ENCODE measurements at regions not wholly inside any gene's neighbourhood (a gene's known extent, or its start where the extent isn't known, plus 50 kb on each side); places are given as distances from the start of the nearest gene placed in this dataset.

DNA sequence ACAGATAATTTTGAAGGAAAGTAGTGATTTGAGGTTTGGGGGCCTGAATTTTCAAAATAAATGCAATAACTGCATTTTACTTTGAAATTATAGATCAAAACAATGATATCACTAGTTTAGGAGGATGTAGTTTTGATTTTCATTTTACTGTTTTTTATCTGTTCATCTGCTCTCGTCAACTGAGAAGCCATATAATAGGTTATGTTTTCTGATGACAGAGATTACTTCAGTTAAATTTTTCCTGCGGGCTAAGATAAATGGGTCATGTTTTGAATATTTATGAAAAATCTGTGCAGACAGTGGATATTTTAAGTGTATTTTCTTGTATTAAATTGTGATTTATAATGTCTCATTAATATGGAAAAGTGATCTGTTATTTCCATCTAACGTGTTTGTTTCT lies 573.4 kb downstream of the CPS1 start:
- no peaks in the 10 kb centered on the region for H3K9me3 Mint-ChIP-seq (ENCODE audit: unreplicated experiment)
- TF ChIP-seq, protein P1, sequence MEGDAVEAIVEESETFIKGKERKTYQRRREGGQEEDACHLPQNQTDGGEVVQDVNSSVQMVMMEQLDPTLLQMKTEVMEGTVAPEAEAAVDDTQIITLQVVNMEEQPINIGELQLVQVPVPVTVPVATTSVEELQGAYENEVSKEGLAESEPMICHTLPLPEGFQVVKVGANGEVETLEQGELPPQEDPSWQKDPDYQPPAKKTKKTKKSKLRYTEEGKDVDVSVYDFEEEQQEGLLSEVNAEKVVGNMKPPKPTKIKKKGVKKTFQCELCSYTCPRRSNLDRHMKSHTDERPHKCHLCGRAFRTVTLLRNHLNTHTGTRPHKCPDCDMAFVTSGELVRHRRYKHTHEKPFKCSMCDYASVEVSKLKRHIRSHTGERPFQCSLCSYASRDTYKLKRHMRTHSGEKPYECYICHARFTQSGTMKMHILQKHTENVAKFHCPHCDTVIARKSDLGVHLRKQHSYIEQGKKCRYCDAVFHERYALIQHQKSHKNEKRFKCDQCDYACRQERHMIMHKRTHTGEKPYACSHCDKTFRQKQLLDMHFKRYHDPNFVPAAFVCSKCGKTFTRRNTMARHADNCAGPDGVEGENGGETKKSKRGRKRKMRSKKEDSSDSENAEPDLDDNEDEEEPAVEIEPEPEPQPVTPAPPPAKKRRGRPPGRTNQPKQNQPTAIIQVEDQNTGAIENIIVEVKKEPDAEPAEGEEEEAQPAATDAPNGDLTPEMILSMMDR (IDR thresholded peaks at IDR 0.05; ENCODE audit: partially characterized antibody, unreplicated experiment), result no peak
- H3K27ac Mint-ChIP-seq (ENCODE audit: unreplicated experiment), result no peak overlapping the region
- no peak for DNase-seq
- H3K4me3 Mint-ChIP-seq (ENCODE audit: unreplicated experiment), result no peak overlapping the region
- H3K36me3 Mint-ChIP-seq (ENCODE audit: unreplicated experiment), result no peaks in the 10 kb centered on the region
- no peaks in the 10 kb centered on the region for H3K4me1 Mint-ChIP-seq (ENCODE audit: low read depth, unreplicated experiment)
- no peaks in the 10 kb centered on the region for H3K27me3 Mint-ChIP-seq (ENCODE audit: unreplicated experiment)

DNA sequence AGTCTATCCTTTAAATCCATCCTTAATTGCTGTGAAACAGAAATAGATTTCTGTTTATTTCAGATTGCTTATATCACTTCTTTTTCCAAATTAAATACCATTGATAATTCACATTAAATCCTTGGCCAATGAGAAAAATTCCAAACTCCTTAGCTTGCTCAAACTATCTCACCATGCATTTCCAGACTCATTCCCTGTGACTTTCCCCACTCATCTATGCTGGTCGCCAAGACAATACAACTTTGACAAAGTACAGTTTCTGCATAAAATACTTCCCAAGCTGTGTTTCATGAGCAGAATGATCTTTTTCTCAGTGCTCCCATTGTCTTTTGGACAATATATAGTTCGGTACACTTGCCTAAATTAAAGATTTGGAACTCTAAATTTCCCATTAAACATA lies 575.6 kb downstream of the CPS1 start:
- Mint-ChIP-seq H3K9me3 (ENCODE audit: unreplicated experiment) (peaks cover 4% of the 10 kb centered on the region), H3K27me3 (ENCODE audit: unreplicated experiment) (no peaks in the 10 kb centered on the region), H3K4me1 (ENCODE audit: low read depth, unreplicated experiment) (no peaks in the 10 kb centered on the region), H3K36me3 (ENCODE audit: unreplicated experiment) (no peaks in the 10 kb centered on the region), H3K27ac (ENCODE audit: unreplicated experiment) (no peak overlapping the region), H3K4me3 (ENCODE audit: unreplicated experiment) (no peak overlapping the region)
- no peak for DNase-seq
- TF ChIP-seq, protein P1 (IDR thresholded peaks at IDR 0.05; ENCODE audit: partially characterized antibody, unreplicated experiment), result no peak

DNA sequence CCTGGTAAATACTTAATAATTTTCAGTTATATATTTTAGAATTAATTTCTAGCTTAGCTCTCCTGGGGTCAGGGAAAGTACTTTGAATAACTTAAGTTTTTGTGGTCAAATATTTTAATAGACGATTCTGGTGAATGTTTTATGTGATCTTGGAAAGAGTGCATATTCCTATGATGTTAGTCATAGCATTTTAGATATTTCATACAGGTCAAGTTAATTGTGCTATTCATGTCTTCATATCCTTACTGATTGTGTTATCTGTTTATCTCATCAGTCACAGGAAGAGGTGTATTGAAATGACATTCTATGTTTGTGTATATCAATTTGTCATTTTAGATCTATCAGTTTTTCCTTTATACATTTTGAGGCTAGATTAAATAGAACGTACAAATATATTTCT lies 576.2 kb downstream of the CPS1 start:
- no peak for DNase-seq
- Mint-ChIP-seq H3K9me3 (ENCODE audit: unreplicated experiment) (peaks cover 4% of the 10 kb centered on the region), H3K36me3 (ENCODE audit: unreplicated experiment) (no peaks in the 10 kb centered on the region), H3K4me1 (ENCODE audit: low read depth, unreplicated experiment) (no peaks in the 10 kb centered on the region), H3K27me3 (ENCODE audit: unreplicated experiment) (no peaks in the 10 kb centered on the region), H3K27ac (ENCODE audit: unreplicated experiment) (no peak overlapping the region), H3K4me3 (ENCODE audit: unreplicated experiment) (no peak overlapping the region)
- TF ChIP-seq, protein P1 (IDR thresholded peaks at IDR 0.05; ENCODE audit: partially characterized antibody, unreplicated experiment), result no peak

DNA sequence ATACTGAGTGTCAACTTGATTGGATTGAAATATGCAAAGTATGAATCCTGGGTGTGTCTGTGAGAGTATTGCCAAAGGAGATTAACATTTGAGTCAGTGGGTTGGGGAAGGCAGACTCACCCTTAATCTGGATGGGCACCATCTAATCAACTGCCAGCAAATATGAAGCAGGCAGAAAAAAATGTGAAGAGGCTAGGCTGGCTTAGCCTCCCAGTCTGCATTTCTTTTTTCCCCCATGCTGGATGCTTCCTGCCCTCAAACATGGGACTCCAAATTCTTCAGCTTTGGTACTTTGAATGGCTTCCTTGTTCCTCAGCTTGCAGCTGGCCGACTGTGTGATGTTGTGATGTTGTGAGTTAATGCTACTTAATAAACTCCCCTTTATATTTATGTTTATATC lies 577.4 kb downstream of the CPS1 start:
- Mint-ChIP-seq H3K4me3 (ENCODE audit: unreplicated experiment) (no peak overlapping the region), H3K27ac (ENCODE audit: unreplicated experiment) (no peak overlapping the region), H3K36me3 (ENCODE audit: unreplicated experiment) (no peaks in the 10 kb centered on the region), H3K27me3 (ENCODE audit: unreplicated experiment) (no peaks in the 10 kb centered on the region), H3K4me1 (ENCODE audit: low read depth, unreplicated experiment) (no peaks in the 10 kb centered on the region), H3K9me3 (ENCODE audit: unreplicated experiment) (peaks cover 4% of the 10 kb centered on the region)
- TF ChIP-seq, protein P1 (IDR thresholded peaks at IDR 0.05; ENCODE audit: partially characterized antibody, unreplicated experiment), result no peak
- DNase-seq, result no peak

DNA sequence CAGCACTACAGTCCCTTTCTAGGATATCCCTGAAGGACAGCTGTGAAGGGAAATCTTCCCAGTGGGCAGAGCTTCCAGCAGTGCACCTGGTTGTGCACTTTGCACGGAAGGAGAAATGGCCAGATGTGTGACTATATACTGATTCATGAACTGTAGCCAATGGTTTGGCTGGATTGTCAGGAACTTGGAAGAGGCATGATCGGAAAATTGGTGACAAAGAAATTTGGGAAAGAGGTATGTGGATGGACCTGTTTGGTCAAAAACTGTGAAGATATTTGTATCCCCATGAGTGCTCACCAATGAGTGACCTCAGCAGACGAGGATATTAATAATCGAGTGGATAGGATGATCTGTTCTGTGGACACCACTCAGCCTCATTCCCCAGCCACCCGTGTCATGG lies 582.2 kb downstream of the CPS1 start:
- no peak overlapping the region for H3K4me3 Mint-ChIP-seq (ENCODE audit: unreplicated experiment)
- TF ChIP-seq, protein P1 (IDR thresholded peaks at IDR 0.05; ENCODE audit: partially characterized antibody, unreplicated experiment), result no peak
- H3K27ac Mint-ChIP-seq (ENCODE audit: unreplicated experiment), result no peak overlapping the region
- peaks cover 4% of the 10 kb centered on the region for H3K9me3 Mint-ChIP-seq (ENCODE audit: unreplicated experiment)
- DNase-seq, result no peak
- H3K36me3 Mint-ChIP-seq (ENCODE audit: unreplicated experiment), result no peaks in the 10 kb centered on the region
- no peaks in the 10 kb centered on the region for H3K4me1 Mint-ChIP-seq (ENCODE audit: low read depth, unreplicated experiment)
- no peaks in the 10 kb centered on the region for H3K27me3 Mint-ChIP-seq (ENCODE audit: unreplicated experiment)

Measured in glutamatergic neuron (in vitro differentiated cells).